HepG2 (cell line): ENCODE measurements at regions not wholly inside any gene's neighbourhood (a gene's known extent, or its start where the extent isn't known, plus 50 kb on each side); places are given as distances from the start of the nearest gene placed in this dataset.

Experiments used
- ATAC-seq: fragments of 200-7000 bp; cut with Tn5 transposase; 3 replicates; pipeline ENCODE4 v1.9.1; 2020; ENCODE audit warnings: mild to moderate bottlenecking, moderate library complexity
- BruUV-seq: library from RNA; stranded (reverse); fragments of 400-500 nt; replicated peaks from 2 replicates; lab custom pipeline; 2021; lab: Mats Ljungman, UMichigan
- CTCF ChIA-PET: fragments of 300-600 bp; formaldehyde crosslinking; extraction: SDS; loops from one replicate; lab custom pipeline; 2021; ENCODE audit warnings: low total read pairs, inconsistent platforms, low intra/inter-chr PET ratio; lab: Yijun Ruan, JAX
- POLR2A ChIA-PET: fragments of 350-600 bp; sonication (Branson Sonifier 250); formaldehyde crosslinking; loops from one replicate; lab custom pipeline; 2020; ENCODE audit warnings: antibody characterized with exemption, inconsistent platforms; lab: Yijun Ruan, JAX
- DNase-seq: peaks from one replicate; pipeline ENCODE4 v3.0.0-alpha.2; 2015; ENCODE audit warnings: low spot score
- FAIRE-seq: peaks from 3 replicates; lab custom pipeline; 2011; peaks lifted over from hg19 to GRCh38; lab: Jason Lieb, UNC
- H2AFZ ChIP-seq: one replicate; pipeline ENCODE4 v1.6.1; 2011; ENCODE audit warnings: low read length, inconsistent platforms
- H3K27ac ChIP-seq: fragments of 300-600 bp; 3 replicates; pipeline ENCODE4 v1.8.0; 2011; ENCODE audit warnings: mixed run types, mild to moderate bottlenecking, mixed read lengths, low read length, inconsistent platforms; ENCODE audit not compliant: insufficient read depth; ENCODE audit errors: extremely low read length
- H3K27me3 ChIP-seq, 2 experiments: fragments of 200-600 bp in 1 of 2; 2 replicates in 1 of 2; 3 replicates in 1 of 2; pipeline versions ENCODE4 v1.6.0 to v1.8.0; 2011; ENCODE audit warnings: low read length in 2 of 2, mild to moderate bottlenecking in 2 of 2, moderate library complexity in 2 of 2, inconsistent platforms in 1 of 2; ENCODE audit not compliant: insufficient read depth in 2 of 2, control insufficient read depth in 1 of 2
- H3K36me3 ChIP-seq, 2 experiments: fragments of 200-600 bp in 1 of 2; replicated peaks in 1 of 2; 2 replicates in 1 of 2; 3 replicates in 1 of 2; pipeline versions ENCODE4 v1.5.1 to v1.8.0; 2011; ENCODE audit warnings: low read length in 2 of 2, inconsistent platforms in 1 of 2; ENCODE audit not compliant: insufficient read depth in 2 of 2, control insufficient read depth in 1 of 2
- H3K4me1 ChIP-seq: 2 replicates; pipeline ENCODE4 v1.5.1; 2012; ENCODE audit warnings: low read length, inconsistent platforms; ENCODE audit not compliant: insufficient read depth
- H3K4me2 ChIP-seq: 2 replicates; pipeline ENCODE4 v1.6.0; 2011; ENCODE audit warnings: low read depth, low read length, inconsistent platforms
- H3K4me3 ChIP-seq, 3 experiments: fragments of 200-600 bp in 1 of 3; sonication (generic), shearing (Covaris generic) in 1 of 3; replicated peaks in 1 of 3; 2 replicates each; pipeline ENCODE4 v1.5.1; 2011 to 2016; ENCODE audit warnings: low read length in 3 of 3, inconsistent platforms in 2 of 3, low read depth in 2 of 3, mild to moderate bottlenecking in 2 of 3, control low read depth in 1 of 3, mixed read lengths in 1 of 3; ENCODE audit not compliant: insufficient read depth in 1 of 3
- H3K79me2 ChIP-seq: one replicate; pipeline ENCODE4 v1.6.1; 2011; ENCODE audit warnings: low read length, inconsistent platforms; ENCODE audit not compliant: insufficient read depth
- H3K9ac ChIP-seq: 2 replicates; pipeline ENCODE4 v1.6.0; 2011; ENCODE audit warnings: mild to moderate bottlenecking, low read depth, low read length, inconsistent platforms; ENCODE audit not compliant: insufficient read depth
- H3K9me3 ChIP-seq: 2 replicates; pipeline ENCODE4 v1.5.1; 2012; ENCODE audit warnings: mild to moderate bottlenecking, low read length
- H4K20me1 ChIP-seq: 2 replicates; pipeline ENCODE4 v1.6.0; 2011; ENCODE audit warnings: inconsistent platforms, mild to moderate bottlenecking, low read length, moderate library complexity; ENCODE audit not compliant: insufficient read depth
- ATF7-NPFF ChIP-seq: sonication (generic); formaldehyde crosslinking; IDR thresholded peaks from 2 replicates; pipeline ENCODE4 v1.8.1; 2023; ENCODE audit warnings: mild to moderate bottlenecking, low read depth, missing genetic modification reagents, moderate library complexity
- BHLHE40 ChIP-seq: IDR thresholded peaks from 2 replicates; pipeline ENCODE4 v1.6.1; 2011; ENCODE audit warnings: low read length, improper control_type of control experiment
- CBFB ChIP-seq: sonication (generic); formaldehyde crosslinking; IDR thresholded peaks from 2 replicates; pipeline ENCODE4 v1.4.0; 2020; ENCODE audit warnings: missing genetic modification reagents
- ELF1 ChIP-seq: sonication (generic); formaldehyde crosslinking; IDR thresholded peaks from 2 replicates; pipeline ENCODE4 v1.4.0; 2020; ENCODE audit warnings: missing genetic modification reagents
- HMG20A ChIP-seq: IDR thresholded peaks from 2 replicates; pipeline ENCODE4 v1.6.1; 2016; ENCODE audit warnings: borderline replicate concordance
- KLF16 ChIP-seq, 2 experiments: sonication (generic) in 1 of 2; formaldehyde crosslinking in 1 of 2; IDR thresholded peaks; 2 replicates each; pipeline versions ENCODE4 v1.6.1 to v1.8.0; 2016 to 2023; ENCODE audit warnings: missing genetic modification reagents in 2 of 2, missing compliant biosample characterization in 1 of 2
- MIXL1 ChIP-seq: IDR thresholded peaks from 2 replicates; pipeline ENCODE4 v1.6.1; 2016
- PHF20 ChIP-seq: sonication (generic); formaldehyde crosslinking; IDR thresholded peaks from 2 replicates; pipeline ENCODE4 v1.5.0; 2020; ENCODE audit warnings: mild to moderate bottlenecking, missing genetic modification reagents
- PLRG1 ChIP-seq: fragments of 450-650 bp; conservative IDR thresholded peaks from 2 replicates; pipeline ENCODE4 v1.6.1; 2016
- TMF1 ChIP-seq: sonication (generic); formaldehyde crosslinking; IDR thresholded peaks from 2 replicates; pipeline ENCODE4 v1.8.1; 2022; ENCODE audit warnings: low read depth, missing genetic modification reagents
- ZBTB7A ChIP-seq: sonication (generic); formaldehyde crosslinking; IDR thresholded peaks from 2 replicates; pipeline ENCODE4 v1.8.0; 2022; ENCODE audit warnings: mild to moderate bottlenecking, missing genetic modification reagents
- ZNF136 ChIP-seq: sonication (generic); formaldehyde crosslinking; IDR thresholded peaks from 2 replicates; pipeline ENCODE4 v1.8.1; 2022; ENCODE audit warnings: low read depth, mild to moderate bottlenecking, moderate library complexity, missing genetic modification reagents
- ZNF383 ChIP-seq: sonication (generic); formaldehyde crosslinking; IDR thresholded peaks from 2 replicates; pipeline ENCODE4 v1.4.0; 2020; ENCODE audit warnings: missing genetic modification reagents, mild to moderate bottlenecking, borderline replicate concordance
- ZNF496 ChIP-seq: sonication (generic); formaldehyde crosslinking; IDR thresholded peaks from 2 replicates; pipeline ENCODE4 v1.8.1; 2023; ENCODE audit warnings: mild to moderate bottlenecking, moderate library complexity, missing genetic modification reagents; ENCODE audit not compliant: insufficient replicate concordance
- ZNF552 ChIP-seq: sonication (generic); formaldehyde crosslinking; IDR thresholded peaks from 2 replicates; pipeline ENCODE4 v1.9.0; 2022; ENCODE audit warnings: missing genetic modification reagents, mild to moderate bottlenecking, borderline replicate concordance
- WGBS: methylation state at CpG from one replicate; pipeline ENCODE4 v1.1.6; 2017; ENCODE audit warnings: low lambda C conversion rate; 5-methylcytosine and 5-hydroxymethylcytosine counted together
- in situ Hi-C: cut with HindIII; loops from 2 replicates; pipeline ENCODE4 v1.10.0; 2017; ENCODE audit warnings: low pct_unique_long_range_greater_than_20kb; ENCODE audit not compliant: extremely low pct_ligation_motif_present
- intact Hi-C: fragments of 100-400 bp; cut with micrococcal nuclease; formaldehyde crosslinking; loops from one replicate; pipeline ENCODE4 v1.10.0; 2022; ENCODE audit not compliant: unreplicated experiment
- TF ChIP-seq, protein P1 (sequence below): sonication (generic); formaldehyde crosslinking; IDR thresholded peaks from 2 replicates; pipeline ENCODE4 v1.5.1; 2020; ENCODE audit warnings: mild to moderate bottlenecking, missing genetic modification reagents, borderline replicate concordance
- TF ChIP-seq, protein P2 (sequence below): IDR thresholded peaks from 2 replicates; pipeline ENCODE4 v1.6.1; 2016; ENCODE audit warnings: missing genetic modification reagents, missing compliant biosample characterization
- TF ChIP-seq, protein P3 (sequence below): sonication (generic); formaldehyde crosslinking; IDR thresholded peaks from 2 replicates; pipeline ENCODE4 v1.5.1; 2020; ENCODE audit warnings: missing genetic modification reagents, mild to moderate bottlenecking, borderline replicate concordance

DNA sequence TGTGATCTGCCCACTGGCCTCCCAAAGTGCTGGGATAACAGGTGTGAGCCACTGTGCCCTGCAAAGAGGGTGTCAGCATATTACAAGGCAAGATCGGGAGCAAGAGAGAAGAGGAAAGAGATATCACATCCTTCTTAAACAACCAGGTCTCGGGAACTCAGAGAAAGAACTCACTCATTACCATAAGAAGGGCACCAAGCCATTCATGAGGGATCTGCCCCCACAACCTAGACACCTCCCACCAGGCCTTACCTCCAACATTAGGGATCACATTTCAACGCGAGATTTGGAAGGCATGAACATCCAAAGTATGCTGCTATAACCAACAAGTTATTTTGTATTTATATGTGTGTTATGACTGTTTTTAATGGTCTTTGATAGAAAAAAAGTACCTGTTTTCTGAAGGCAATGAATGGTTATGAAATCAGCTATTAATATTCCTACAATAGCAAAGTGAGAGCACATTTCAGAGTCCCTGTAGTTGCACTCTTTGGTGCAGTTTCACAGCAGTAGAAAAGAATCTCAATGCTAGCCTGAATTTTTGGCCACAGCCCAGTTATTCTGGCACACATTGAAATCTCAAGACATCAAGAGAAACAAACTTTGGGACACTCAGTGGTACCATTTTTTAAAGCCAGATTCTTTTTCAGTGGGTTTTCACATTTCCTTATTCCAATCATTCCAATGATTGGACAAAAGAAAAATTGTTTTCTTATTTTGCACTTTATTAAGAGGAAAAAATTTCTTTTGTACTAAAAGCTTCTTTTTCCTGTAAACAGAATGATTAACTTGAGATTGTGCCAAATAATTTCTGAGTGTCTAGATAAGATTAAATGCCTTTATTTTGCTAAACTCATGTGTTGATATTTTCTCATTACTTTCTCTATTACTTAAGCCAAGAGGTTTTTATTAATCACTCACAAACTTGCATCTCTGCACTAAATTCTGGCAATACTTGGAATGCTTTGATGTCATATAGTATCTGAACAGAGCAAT is 582.6 kb upstream of the ATP2B1 start:
- H3K27ac ChIP-seq: no peak overlapping the region
- CTCF ChIA-PET: no interaction called here
- DNase-seq (no peak), FAIRE-seq (no peak), ATAC-seq (no peak)
- TF ChIP-seq ATF7-NPFF (CRISPR knock-in tag): no peak
- no peak for TF ChIP-seq TMF1 (CRISPR knock-in tag)
- no peak for TF ChIP-seq ZNF496
- no peak for TF ChIP-seq ZNF136 (CRISPR knock-in tag)
- no peak for TF ChIP-seq KLF16 (CRISPR knock-in tag; IDR thresholded peaks at IDR 0.05)
- TF ChIP-seq CBFB (CRISPR knock-in tag): no peak
- TF ChIP-seq, protein P1, sequence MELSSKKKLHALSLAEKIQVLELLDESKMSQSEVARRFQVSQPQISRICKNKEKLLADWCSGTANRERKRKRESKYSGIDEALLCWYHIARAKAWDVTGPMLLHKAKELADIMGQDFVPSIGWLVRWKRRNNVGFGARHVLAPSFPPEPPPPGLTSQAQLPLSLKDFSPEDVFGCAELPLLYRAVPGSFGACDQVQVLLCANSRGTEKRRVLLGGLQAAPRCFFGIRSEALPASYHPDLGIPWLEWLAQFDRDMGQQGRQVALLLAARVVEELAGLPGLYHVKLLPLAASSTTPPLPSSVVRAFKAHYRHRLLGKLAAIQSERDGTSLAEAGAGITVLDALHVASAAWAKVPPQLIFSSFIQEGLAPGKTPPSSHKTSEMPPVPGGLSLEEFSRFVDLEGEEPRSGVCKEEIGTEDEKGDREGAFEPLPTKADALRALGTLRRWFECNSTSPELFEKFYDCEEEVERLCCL: no peak
- TF ChIP-seq PLRG1: no peak
- no peak for TF ChIP-seq ZNF552 (CRISPR knock-in tag)
- no peak for TF ChIP-seq HMG20A (CRISPR knock-in tag)
- no peak for TF ChIP-seq MIXL1 (CRISPR knock-in tag)
- TF ChIP-seq, protein P2, sequence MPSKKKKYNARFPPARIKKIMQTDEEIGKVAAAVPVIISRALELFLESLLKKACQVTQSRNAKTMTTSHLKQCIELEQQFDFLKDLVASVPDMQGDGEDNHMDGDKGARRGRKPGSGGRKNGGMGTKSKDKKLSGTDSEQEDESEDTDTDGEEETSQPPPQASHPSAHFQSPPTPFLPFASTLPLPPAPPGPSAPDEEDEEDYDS: no peak
- no peak for TF ChIP-seq ZBTB7A (CRISPR knock-in tag)
- TF ChIP-seq, protein P3, sequence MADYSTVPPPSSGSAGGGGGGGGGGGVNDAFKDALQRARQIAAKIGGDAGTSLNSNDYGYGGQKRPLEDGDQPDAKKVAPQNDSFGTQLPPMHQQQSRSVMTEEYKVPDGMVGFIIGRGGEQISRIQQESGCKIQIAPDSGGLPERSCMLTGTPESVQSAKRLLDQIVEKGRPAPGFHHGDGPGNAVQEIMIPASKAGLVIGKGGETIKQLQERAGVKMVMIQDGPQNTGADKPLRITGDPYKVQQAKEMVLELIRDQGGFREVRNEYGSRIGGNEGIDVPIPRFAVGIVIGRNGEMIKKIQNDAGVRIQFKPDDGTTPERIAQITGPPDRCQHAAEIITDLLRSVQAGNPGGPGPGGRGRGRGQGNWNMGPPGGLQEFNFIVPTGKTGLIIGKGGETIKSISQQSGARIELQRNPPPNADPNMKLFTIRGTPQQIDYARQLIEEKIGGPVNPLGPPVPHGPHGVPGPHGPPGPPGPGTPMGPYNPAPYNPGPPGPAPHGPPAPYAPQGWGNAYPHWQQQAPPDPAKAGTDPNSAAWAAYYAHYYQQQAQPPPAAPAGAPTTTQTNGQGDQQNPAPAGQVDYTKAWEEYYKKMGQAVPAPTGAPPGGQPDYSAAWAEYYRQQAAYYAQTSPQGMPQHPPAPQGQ (CRISPR knock-in tag): no peak
- TF ChIP-seq ELF1 (CRISPR knock-in tag): no peak
- TF ChIP-seq BHLHE40: no peak
- no peak for TF ChIP-seq ZNF383 (CRISPR knock-in tag)
- no peak for TF ChIP-seq PHF20
- no peak overlapping the region for H3K4me3 ChIP-seq
- no TSS peak for BruUV-seq
- H3K4me1 ChIP-seq: no peaks in the 10 kb centered on the region
- H2AFZ ChIP-seq: no peak overlapping the region
- intact Hi-C loops (no loop called here), in situ Hi-C loops (no loop called here)
- H3K9me3 ChIP-seq: peaks cover 23% of the 10 kb centered on the region
- no peaks in the 10 kb centered on the region for H3K27me3 ChIP-seq
- no peak overlapping the region for H3K9ac ChIP-seq
- no peak overlapping the region for H3K4me2 ChIP-seq
- POLR2A ChIA-PET: no interaction called here
- H4K20me1 ChIP-seq: no peaks in the 10 kb centered on the region
- no peaks in the 10 kb centered on the region for H3K79me2 ChIP-seq
- no peaks in the 10 kb centered on the region for H3K36me3 ChIP-seq
- WGBS: 52% methylated on average over 4 of the region's 4 CpGs
